Immature natural killer cell (primary cell): ENCODE measurements at regions not wholly inside any gene's neighbourhood (a gene's known extent, or its start where the extent isn't known, plus 50 kb on each side); places are given as distances from the start of the nearest gene placed in this dataset.
"Not testable (repeated sequence)": the region's sequence is repeated elsewhere in the genome, so short reads cannot be mapped to it uniquely, and the experiment has no call there.

Experiments
- DNase-seq, 3 donors: peaks; one replicate each; pipeline ENCODE4 v3.0.0; 2022; ENCODE audit warnings: mixed read lengths in 1 of 3
- H3K27ac Mint-ChIP-seq, 6 donors: one replicate each; pipeline ENCODE4 v1.8.0; 2020; ENCODE audit warnings: mixed read lengths in 6 of 6, mild to moderate bottlenecking in 5 of 6, inconsistent platforms in 4 of 6, moderate library complexity in 3 of 6
- H3K27me3 Mint-ChIP-seq, 3 donors: one replicate each; pipeline ENCODE4 v1.8.0; 2020 to 2021; ENCODE audit warnings: low read depth in 3 of 3, mild to moderate bottlenecking in 3 of 3, mixed read lengths in 3 of 3, moderate library complexity in 3 of 3, inconsistent platforms in 1 of 3
- H3K36me3 Mint-ChIP-seq, 3 donors: one replicate each; pipeline ENCODE4 v1.8.0; 2020; ENCODE audit warnings: mixed read lengths in 3 of 3, inconsistent platforms in 2 of 3, mild to moderate bottlenecking in 2 of 3
- H3K4me1 Mint-ChIP-seq, 2 donors: one replicate each; pipeline ENCODE4 v1.8.0; 2020; ENCODE audit warnings: inconsistent platforms in 2 of 2, mild to moderate bottlenecking in 2 of 2, mixed read lengths in 2 of 2, moderate library complexity in 1 of 2
- H3K4me3 Mint-ChIP-seq, 5 donors: one replicate each; pipeline ENCODE4 v1.8.0; 2020; ENCODE audit warnings: mild to moderate bottlenecking in 5 of 5, mixed read lengths in 5 of 5, inconsistent platforms in 3 of 5, moderate library complexity in 3 of 5
- H3K9me3 Mint-ChIP-seq, 6 donors: one replicate each; pipeline ENCODE4 v1.8.0; 2020; ENCODE audit warnings: mild to moderate bottlenecking in 6 of 6, mixed read lengths in 6 of 6, inconsistent platforms in 4 of 6, moderate library complexity in 3 of 6

- H3K4me1 Mint-ChIP-seq = no peaks in the 10 kb centered on the region
- no peaks in the 10 kb centered on the region for H3K36me3 Mint-ChIP-seq
- peaks cover 0 to 9% (median 4%) of the 10 kb centered on the region in 6 donors for H3K9me3 Mint-ChIP-seq
- H3K27me3 Mint-ChIP-seq = peaks cover 0 to 3% (median 2%) of the 10 kb centered on the region in 3 donors
- H3K4me3 Mint-ChIP-seq = no peak overlapping the region
- H3K27ac Mint-ChIP-seq = no peak overlapping the region
- no peak for DNase-seq
These were observed 342.3 kb upstream of the EPHA4 start for GRCh38 chr2:221914334-221914880.

GRCh38 chr2:221911890-221912289 is 339.8 kb upstream of the EPHA4 start:
- Mint-ChIP-seq H3K36me3 (no peaks in the 10 kb centered on the region), H3K27ac (no peak overlapping the region)

GRCh38 chr2:221911321-221911720 is 339.2 kb upstream of the EPHA4 start:
- no peak overlapping the region for H3K27ac Mint-ChIP-seq
- H3K4me1 Mint-ChIP-seq = no peaks in the 10 kb centered on the region
- H3K4me3 Mint-ChIP-seq = no peak overlapping the region
- H3K9me3 Mint-ChIP-seq = peaks cover 0 to 9% (median 4%) of the 10 kb centered on the region in 6 donors
- H3K27me3 Mint-ChIP-seq = peaks cover 0 to 2% (median 0%) of the 10 kb centered on the region in 3 donors
- DNase-seq = no peak
- no peaks in the 10 kb centered on the region for H3K36me3 Mint-ChIP-seq

More at GRCh38 chr2:221911890-221912289, 339.8 kb upstream of the EPHA4 start:
- no peaks in the 10 kb centered on the region for H3K4me1 Mint-ChIP-seq
- H3K4me3 Mint-ChIP-seq = no peak overlapping the region
- no peak for DNase-seq
- peaks cover 0 to 2% (median 0%) of the 10 kb centered on the region in 3 donors for H3K27me3 Mint-ChIP-seq
- peaks cover 0 to 9% (median 4%) of the 10 kb centered on the region in 6 donors for H3K9me3 Mint-ChIP-seq

- Mint-ChIP-seq H3K27me3 (peaks cover 0 to 2% (median 2%) of the 10 kb centered on the region in 3 donors), H3K9me3 (peaks cover 0 to 5% (median 2%) of the 10 kb centered on the region in 6 donors), H3K27ac (no peak overlapping the region), H3K4me3 (no peak overlapping the region), H3K36me3 (no peaks in the 10 kb centered on the region), H3K4me1 (no peaks in the 10 kb centered on the region)
- DNase-seq = no peak
These were observed 336.4 kb upstream of the EPHA4 start for GRCh38 chr2:221908518-221908917.

GRCh38 chr2:221897718-221898117 is 325.6 kb upstream of the EPHA4 start:
- no peak overlapping the region for H3K27ac Mint-ChIP-seq
- no peaks in the 10 kb centered on the region for H3K4me1 Mint-ChIP-seq
- peaks cover 0 to 5% (median 0%) of the 10 kb centered on the region in 3 donors for H3K27me3 Mint-ChIP-seq
- H3K36me3 Mint-ChIP-seq = no peaks in the 10 kb centered on the region
- H3K9me3 Mint-ChIP-seq = peaks cover 0 to 27% (median 9%) of the 10 kb centered on the region in 6 donors
- H3K4me3 Mint-ChIP-seq = no peak overlapping the region
- DNase-seq = no peak

- DNase-seq = no peak
- Mint-ChIP-seq H3K27ac (no peak overlapping the region), H3K27me3 (peaks cover 0 to 5% (median 0%) of the 10 kb centered on the region in 3 donors), H3K36me3 (no peaks in the 10 kb centered on the region), H3K9me3 (peaks cover 0 to 27% (median 9%) of the 10 kb centered on the region in 6 donors), H3K4me3 (no peak overlapping the region), H3K4me1 (no peaks in the 10 kb centered on the region)
These were observed 324.5 kb upstream of the EPHA4 start for GRCh38 chr2:221896505-221897151.

- DNase-seq = no peak
- Mint-ChIP-seq H3K4me3 (no peak overlapping the region), H3K4me1 (no peaks in the 10 kb centered on the region), H3K27ac (no peak overlapping the region), H3K9me3 (peaks cover 0 to 25% (median 10%) of the 10 kb centered on the region in 6 donors), H3K27me3 (peaks cover 0 to 3% (median 0%) of the 10 kb centered on the region in 3 donors), H3K36me3 (no peaks in the 10 kb centered on the region)
These were observed 323.4 kb upstream of the EPHA4 start for GRCh38 chr2:221895366-221896121.

GRCh38 chr2:221893501-221893900 is 321.4 kb upstream of the EPHA4 start:
- peak overlapping the region in 1 of 6 donors; percentile 31 for H3K27ac Mint-ChIP-seq
- H3K4me3 Mint-ChIP-seq = no peak overlapping the region
- no peak for DNase-seq
- H3K27me3 Mint-ChIP-seq = peaks cover 0 to 3% (median 0%) of the 10 kb centered on the region in 3 donors
- H3K9me3 Mint-ChIP-seq = peaks cover 0 to 22% (median 10%) of the 10 kb centered on the region in 6 donors
- H3K36me3 Mint-ChIP-seq = no peaks in the 10 kb centered on the region
- no peaks in the 10 kb centered on the region for H3K4me1 Mint-ChIP-seq

- H3K27ac Mint-ChIP-seq, H3K27me3 Mint-ChIP-seq, H3K4me1 Mint-ChIP-seq, H3K4me3 Mint-ChIP-seq, H3K36me3 Mint-ChIP-seq, DNase-seq: not testable (repeated sequence)
- H3K9me3 Mint-ChIP-seq = peaks cover 0 to 22% (median 9%) of the 10 kb centered on the region in 6 donors
These were observed 319.9 kb upstream of the EPHA4 start for GRCh38 chr2:221892006-221892405.

- Mint-ChIP-seq H3K4me3 (no peak overlapping the region), H3K27me3 (peaks cover 0 to 3% (median 1%) of the 10 kb centered on the region in 3 donors), H3K9me3 (peaks cover 0 to 10% (median 4%) of the 10 kb centered on the region in 6 donors), H3K27ac (no peak overlapping the region), H3K36me3 (no peaks in the 10 kb centered on the region), H3K4me1 (no peaks in the 10 kb centered on the region)
- DNase-seq = no peak
These were observed 311.9 kb upstream of the EPHA4 start for GRCh38 chr2:221883976-221884375.

GRCh38 chr2:221876016-221876415 is 303.9 kb upstream of the EPHA4 start:
- no peaks in the 10 kb centered on the region for H3K36me3 Mint-ChIP-seq
- no peak for DNase-seq
- no peaks in the 10 kb centered on the region for H3K27me3 Mint-ChIP-seq
- peaks cover 2 to 17% (median 9%) of the 10 kb centered on the region in 6 donors for H3K9me3 Mint-ChIP-seq
- no peaks in the 10 kb centered on the region for H3K4me1 Mint-ChIP-seq
- no peak overlapping the region for H3K27ac Mint-ChIP-seq
- no peak overlapping the region for H3K4me3 Mint-ChIP-seq

- Mint-ChIP-seq H3K27me3 (no peaks in the 10 kb centered on the region), H3K4me1 (no peaks in the 10 kb centered on the region), H3K4me3 (no peak overlapping the region), H3K27ac (no peak overlapping the region), H3K36me3 (no peaks in the 10 kb centered on the region), H3K9me3 (peaks cover 2 to 20% (median 12%) of the 10 kb centered on the region in 6 donors)
- DNase-seq = no peak
These were observed 302.3 kb upstream of the EPHA4 start for GRCh38 chr2:221874444-221874843.

GRCh38 chr2:221857719-221858118 is 285.6 kb upstream of the EPHA4 start:
- Mint-ChIP-seq H3K27me3 (peaks cover 0 to 1% (median 0%) of the 10 kb centered on the region in 3 donors), H3K27ac (no peak overlapping the region), H3K36me3 (no peaks in the 10 kb centered on the region), H3K4me3 (no peak overlapping the region), H3K4me1 (no peaks in the 10 kb centered on the region), H3K9me3 (peaks cover 2 to 16% (median 7%) of the 10 kb centered on the region in 6 donors)
- DNase-seq = no peak

GRCh38 chr2:221853297-221853696 is 281.2 kb upstream of the EPHA4 start:
- no peaks in the 10 kb centered on the region for H3K4me1 Mint-ChIP-seq
- DNase-seq = no peak
- no peaks in the 10 kb centered on the region for H3K36me3 Mint-ChIP-seq
- H3K9me3 Mint-ChIP-seq = peaks cover 0 to 13% (median 5%) of the 10 kb centered on the region in 6 donors
- H3K27ac Mint-ChIP-seq = no peak overlapping the region
- H3K4me3 Mint-ChIP-seq = no peak overlapping the region
- peaks cover 0 to 2% (median 0%) of the 10 kb centered on the region in 3 donors for H3K27me3 Mint-ChIP-seq
